ENCODE measurements at regions not wholly inside any gene's neighbourhood (a gene's known extent, or its start where the extent isn't known, plus 50 kb on each side); places are given as distances from the start of the nearest gene placed in this dataset.

DNA sequence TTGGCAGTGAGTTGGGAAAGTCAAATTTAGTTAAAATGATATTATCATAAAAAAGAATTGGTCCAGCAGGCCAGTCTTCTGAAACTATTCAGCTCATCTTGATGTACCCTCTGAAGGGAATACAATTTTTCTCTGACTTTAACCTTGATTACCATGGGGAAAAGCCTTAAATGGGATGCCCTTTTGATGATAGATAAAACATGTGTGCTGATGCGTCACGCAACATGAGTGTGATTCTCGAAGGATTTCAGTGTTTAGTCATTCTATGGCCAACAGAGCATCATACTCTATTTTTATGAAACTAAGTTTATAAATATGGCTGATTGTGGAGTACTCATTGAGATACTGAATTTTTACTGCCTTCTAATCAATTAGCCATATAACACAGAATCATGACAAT, 171.5 kb downstream of the ZNF281 start:
- Histone ChIP-seq H3K4me3 (ENCODE audit: extremely low read depth in 1 of 4, insufficient read depth in 2 of 4, low read depth in 3 of 4, low read length in 4 of 4) (no peak overlapping the region), H3K79me1 (ENCODE audit: low read depth, low read length) (no peaks in the 10 kb centered on the region), H4K91ac (replicated peaks; ENCODE audit: insufficient read length, low read length) (no peak overlapping the region), H2BK120ac (replicated peaks; ENCODE audit: low read depth, low read length) (no peak overlapping the region), H3K23me2 (ENCODE audit: low read depth, low read length) (peaks cover 2% of the 10 kb centered on the region; the same call in 1 of the 2 replicates), H3K14ac (ENCODE audit: insufficient read length) (no peak overlapping the region), H3K4me2 (ENCODE audit: insufficient read depth in 1 of 2, low read depth in 2 of 2, low read length in 2 of 2) (no peak overlapping the region), H4K20me1 (replicated peaks in 1 of 2; ENCODE audit: control insufficient read depth in 1 of 2, insufficient read depth in 2 of 2, low read length in 2 of 2) (no peaks in the 10 kb centered on the region), H3K79me2 (ENCODE audit: control insufficient read depth in 1 of 2, insufficient read depth in 2 of 2, low read length in 2 of 2) (no peaks in the 10 kb centered on the region), H4K8ac (ENCODE audit: extremely low read depth, insufficient read depth, low read length) (no peak overlapping the region), H3K23ac (ENCODE audit: insufficient read length) (no peak overlapping the region), H3K36me3 (ENCODE audit: control insufficient read depth in 2 of 4, insufficient read depth in 4 of 4, low read length in 3 of 4) (no peaks in the 10 kb centered on the region), H2AK5ac (ENCODE audit: low read depth, low read length) (no peak overlapping the region), H3K4me1 (replicated peaks in 1 of 4; ENCODE audit: control insufficient read depth in 3 of 4, insufficient read depth in 4 of 4, low read length in 3 of 4) (no peaks in the 10 kb centered on the region), H4K5ac (ENCODE audit: insufficient read length, low read depth, low read length) (no peak overlapping the region), H3K27me3 (replicated peaks in 1 of 4; ENCODE audit: control insufficient read depth in 3 of 4, extremely low read depth in 1 of 4, insufficient read depth in 3 of 4, low read length in 3 of 4) (peaks cover 0 to 1% (median 0%) of the 10 kb centered on the region in 4 experiments; a peak in 1 of 7 replicates), H3K18ac (ENCODE audit: extremely low read depth, low read length) (no peak overlapping the region), H3K56ac (replicated peaks; ENCODE audit: insufficient read length, low read depth, low read length) (no peak overlapping the region), H2BK12ac (ENCODE audit: low read depth, low read length) (no peak overlapping the region), H2BK20ac (ENCODE audit: low read length) (no peak overlapping the region), H2BK15ac (ENCODE audit: low read length) (no peak overlapping the region), H3K9ac (replicated peaks in 1 of 4; ENCODE audit: extremely low read depth in 1 of 4, low read depth in 3 of 4, low read length in 3 of 4) (no peak overlapping the region), H3K27ac (ENCODE audit: low read depth, low read length) (no peak overlapping the region), H3K4ac (replicated peaks; ENCODE audit: insufficient read length, low read depth, low read length) (no peak overlapping the region), H2BK5ac (ENCODE audit: low read depth, low read length) (no peak overlapping the region), H2AFZ (ENCODE audit: low read length) (no peak overlapping the region), H3K9me3 (ENCODE audit: insufficient read depth in 2 of 2, low read depth in 1 of 2, low read length in 1 of 2) (no peaks in the 10 kb centered on the region)
- ChIA-PET CTCF (ENCODE audit: partially characterized antibody) (interaction anchor here (0.6 to 1.5 kb wide), 3 partner anchors 16 to 174 kb away, joined by 3 to 4 read pairs (median 4); no protein-coding TSS in a partner anchor), POLR2A (ENCODE audit: partially characterized antibody) (no interaction called here)
- no peak for FAIRE-seq
- no peak for DNase-seq (ENCODE audit: low read depth in 1 of 2, low spot score in 2 of 2)
- TF ChIP-seq EP300 (IDR thresholded peaks at IDR 0.05; ENCODE audit: borderline replicate concordance in 1 of 2, low read depth in 2 of 2, low read length in 2 of 2) = no peak
- no peak for TF ChIP-seq SIN3A (conservative IDR thresholded peaks at IDR 0.05 in 1 of 2, IDR thresholded peaks at IDR 0.05 in 1 of 2; ENCODE audit: low read depth in 1 of 2, low read length in 2 of 2)
- no peak for TF ChIP-seq SP4 (IDR thresholded peaks at IDR 0.05; ENCODE audit: low read length)
- 97% methylated on average over 3 of the region's 3 CpGs; no CpG with 5 or more reads in 1 of the 2 experiments for WGBS, 2 experiments (ENCODE audit: extremely low coverage in 1 of 2, insufficient coverage in 1 of 2, insufficient read length in 1 of 2, insufficient replicate concordance in 2 of 2, low coverage in 1 of 2, low lambda C conversion rate in 2 of 2, missing lambda C conversion rate in 1 of 2)

Measured in H1 (cell line).